K562 (cell line): ENCODE measurements at regions not wholly inside any gene's neighbourhood (a gene's known extent, or its start where the extent isn't known, plus 50 kb on each side); places are given as distances from the start of the nearest gene placed in this dataset.

Experiments
- ATAC-seq: fragments of 200-7000 bp; cut with Tn5 transposase; 3 replicates; pipeline ENCODE4 v1.9.1; 2020; ENCODE audit warnings: moderate library complexity
- BruUV-seq: library from RNA; stranded (reverse); fragments of 400-500 nt; replicated peaks from 2 replicates; lab custom pipeline; 2021; lab: Mats Ljungman, UMichigan
- CTCF ChIA-PET: fragments of 300-600 bp; formaldehyde crosslinking; extraction: SDS; loops from one replicate; lab custom pipeline; 2021; ENCODE audit warnings: low intra/inter-chr PET ratio; lab: Yijun Ruan, JAX
- POLR2A ChIA-PET: fragments of 300-600, 350-650 bp; sonication (Branson Sonifier 250); formaldehyde crosslinking; extraction: SDS; loops from one replicate; lab custom pipeline; 2021; ENCODE audit warnings: antibody characterized with exemption, inconsistent platforms; lab: Yijun Ruan, JAX
- DNase-seq, 4 experiments: peaks; one replicate each; pipeline versions ENCODE4 v3.0.0 to v3.0.0-alpha.2; 2011 to 2018; ENCODE audit warnings: low spot score in 3 of 4, mixed read lengths in 3 of 4; ENCODE audit errors: extremely low read depth in 1 of 4
- FAIRE-seq: peaks from 2 replicates; lab custom pipeline; 2011; peaks lifted over from hg19 to GRCh38; lab: Jason Lieb, UNC
- H2AFZ ChIP-seq: 2 replicates; pipeline ENCODE4 v1.6.0; 2011; ENCODE audit warnings: low read depth, low read length, control low read depth, inconsistent platforms
- H3K27ac ChIP-seq: fragments of 200-600 bp; 3 replicates; pipeline ENCODE4 v1.8.0; 2011; ENCODE audit warnings: low read depth, mild to moderate bottlenecking, control low read depth, inconsistent platforms, low read length, moderate library complexity, mixed read lengths; ENCODE audit errors: extremely low read depth
- H3K27me3 ChIP-seq, 2 experiments: fragments of 300-600 bp in 1 of 2; 2 replicates in 1 of 2; 3 replicates in 1 of 2; pipeline versions ENCODE4 v1.6.0 to v1.8.0; 2011; ENCODE audit warnings: inconsistent platforms in 2 of 2, low read length in 2 of 2, mild to moderate bottlenecking in 1 of 2, mixed read lengths in 1 of 2, moderate library complexity in 1 of 2; ENCODE audit not compliant: control insufficient read depth in 2 of 2, insufficient read depth in 2 of 2
- H3K36me3 ChIP-seq: fragments of 300-600 bp; 3 replicates; pipeline ENCODE4 v1.8.0; 2011; ENCODE audit warnings: mild to moderate bottlenecking, low read length, inconsistent platforms; ENCODE audit not compliant: control insufficient read depth, insufficient read depth
- H3K4me1 ChIP-seq, 2 experiments: fragments of 200-600 bp in 1 of 2; replicated peaks in 1 of 2; 2 replicates in 1 of 2; 3 replicates in 1 of 2; pipeline versions ENCODE4 v1.5.1 to v1.8.0; 2011; ENCODE audit warnings: inconsistent platforms in 2 of 2, low read length in 2 of 2, mild to moderate bottlenecking in 1 of 2, mixed read lengths in 1 of 2, moderate library complexity in 1 of 2; ENCODE audit not compliant: control insufficient read depth in 2 of 2, insufficient read depth in 2 of 2
- H3K4me2 ChIP-seq: 2 replicates; pipeline ENCODE4 v1.6.1; 2011; ENCODE audit warnings: low read length, control low read depth, inconsistent platforms, mixed read lengths; ENCODE audit not compliant: insufficient read depth
- H3K4me3 ChIP-seq: fragments of 200-600 bp; sonication (generic), shearing (Covaris generic); 2 replicates; pipeline ENCODE4 v1.5.1; 2016; ENCODE audit warnings: control low read depth, inconsistent platforms
- H3K79me2 ChIP-seq: fragments of 200-600 bp; 3 replicates; pipeline ENCODE4 v1.8.0; 2011; ENCODE audit warnings: low read length, inconsistent platforms; ENCODE audit not compliant: control insufficient read depth, insufficient read depth
- H3K9ac ChIP-seq, 2 experiments: 2 replicates each; pipeline versions ENCODE4 v1.6.0 to v1.6.1; 2011; ENCODE audit warnings: low read depth in 2 of 2, low read length in 2 of 2, control low read depth in 1 of 2, inconsistent platforms in 1 of 2, mild to moderate bottlenecking in 1 of 2, mixed read lengths in 1 of 2; ENCODE audit not compliant: insufficient read depth in 1 of 2
- H3K9me1 ChIP-seq: one replicate; pipeline ENCODE4 v1.6.0; 2011; ENCODE audit warnings: inconsistent platforms, mild to moderate bottlenecking, low read length, moderate library complexity; ENCODE audit not compliant: control insufficient read depth, insufficient read depth
- H3K9me3 ChIP-seq: replicated peaks from 2 replicates; pipeline ENCODE4 v1.5.1; 2011; ENCODE audit warnings: low read depth, low read length, inconsistent platforms; ENCODE audit not compliant: control insufficient read depth, insufficient read depth
- H4K20me1 ChIP-seq: replicated peaks from 2 replicates; pipeline ENCODE4 v1.6.1; 2011; ENCODE audit warnings: low read length, inconsistent platforms, mixed read lengths; ENCODE audit not compliant: control insufficient read depth, insufficient read depth
- BCOR ChIP-seq: fragments of 450-650 bp; IDR thresholded peaks from 2 replicates; pipeline ENCODE4 v1.6.1; 2016
- GATAD2B ChIP-seq: fragments of 450-650 bp; IDR thresholded peaks from 2 replicates; pipeline ENCODE4 v1.6.1; 2017; ENCODE audit warnings: mild to moderate bottlenecking, borderline replicate concordance
- MGA ChIP-seq: fragments of 450-650 bp; IDR thresholded peaks from 2 replicates; pipeline ENCODE4 v1.6.1; 2016; ENCODE audit warnings: mild to moderate bottlenecking, moderate library complexity
- RBM34 ChIP-seq: fragments of 200-400 bp; formaldehyde crosslinking; IDR thresholded peaks from 2 replicates; pipeline ENCODE4 v1.6.1; 2018; ENCODE audit warnings: low read length, borderline replicate concordance; ENCODE audit not compliant: insufficient read depth
- ZNF77 ChIP-seq: fragments of 250-450 bp; sonication (Bioruptor Pico); IDR thresholded peaks from 2 replicates; pipeline ENCODE4 v1.5.0; 2020
- in situ Hi-C: fragments of 300-500 bp; cut with MboI; formaldehyde crosslinking; loops from 4 replicates; pipeline ENCODE4 v1.15.0; 2018; ENCODE audit warnings: inconsistent platforms, mixed read lengths
- intact Hi-C: fragments of 100-400 bp; cut with micrococcal nuclease; formaldehyde crosslinking; loops from 2 replicates; pipeline ENCODE4 v1.14.2; 2022

GRCh38 chr19:31819837-31820236 lies 470.6 kb upstream of the TSHZ3 start:
- Histone ChIP-seq H3K9me1 (no peaks in the 10 kb centered on the region), H2AFZ (no peak overlapping the region), H3K27ac (no peak overlapping the region)
- intact Hi-C loops, result no loop called here
- no peak for TF ChIP-seq MGA
- TF ChIP-seq GATAD2B, result no peak
- no peak for TF ChIP-seq BCOR
- TF ChIP-seq RBM34, result no peak
- TF ChIP-seq ZNF77 (CRISPR knock-in tag), result no peak
- TF ChIP-seq, all 486 proteins: peak for 0
- FAIRE-seq (no peak), DNase-seq (no peak), ATAC-seq (no peak)
- H3K36me3 ChIP-seq, result no peaks in the 10 kb centered on the region
- no peaks in the 10 kb centered on the region for H3K27me3 ChIP-seq
- no peaks in the 10 kb centered on the region for H3K79me2 ChIP-seq
- BruUV-seq, result no TSS peak
- H3K4me3 ChIP-seq, result no peak overlapping the region
- POLR2A ChIA-PET, result no interaction called here
- H3K4me2 ChIP-seq, result no peak overlapping the region
- H4K20me1 ChIP-seq, result no peaks in the 10 kb centered on the region
- no peaks in the 10 kb centered on the region for H3K9me3 ChIP-seq
- H3K9ac ChIP-seq, result no peak overlapping the region
- CTCF ChIA-PET, result no interaction called here
- H3K4me1 ChIP-seq, result no peaks in the 10 kb centered on the region
- in situ Hi-C loops, result no loop called here
